GM10266 (cell line): ENCODE measurements at regions not wholly inside any gene's neighbourhood (a gene's known extent, or its start where the extent isn't known, plus 50 kb on each side); places are given as distances from the start of the nearest gene placed in this dataset.

ENCODE experiments used
- DNase-seq: peaks from one replicate; pipeline ENCODE4 v3.0.0; 2012; ENCODE audit errors: extremely low spot score
- TF ChIP-seq, protein P1 (sequence below): IDR thresholded peaks from 2 replicates; pipeline ENCODE4 v1.5.1; 2012; ENCODE audit warnings: mild to moderate bottlenecking, low read depth; ENCODE audit not compliant: control insufficient read depth, insufficient read depth; ENCODE audit errors: missing control alignments

DNA sequence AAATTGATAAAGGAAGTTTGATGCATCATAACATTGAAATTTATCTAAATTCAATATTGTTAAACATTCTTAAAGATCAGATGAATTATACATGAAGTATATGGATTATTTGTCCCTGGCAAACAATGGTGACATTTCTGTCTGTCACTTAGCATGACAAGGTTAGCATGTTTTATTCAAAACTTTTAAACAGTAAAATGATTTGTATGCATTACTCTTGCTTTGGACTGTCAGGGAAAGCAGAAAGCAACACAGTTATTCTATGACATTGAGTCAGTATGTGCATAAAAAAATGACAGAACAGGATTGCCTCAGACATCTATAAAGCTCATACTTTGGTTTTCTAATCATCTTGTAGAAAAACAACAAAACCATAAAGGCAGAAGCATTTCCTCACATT lies 193.7 kb downstream of the IZUMO3 start:
- TF ChIP-seq, protein P1, sequence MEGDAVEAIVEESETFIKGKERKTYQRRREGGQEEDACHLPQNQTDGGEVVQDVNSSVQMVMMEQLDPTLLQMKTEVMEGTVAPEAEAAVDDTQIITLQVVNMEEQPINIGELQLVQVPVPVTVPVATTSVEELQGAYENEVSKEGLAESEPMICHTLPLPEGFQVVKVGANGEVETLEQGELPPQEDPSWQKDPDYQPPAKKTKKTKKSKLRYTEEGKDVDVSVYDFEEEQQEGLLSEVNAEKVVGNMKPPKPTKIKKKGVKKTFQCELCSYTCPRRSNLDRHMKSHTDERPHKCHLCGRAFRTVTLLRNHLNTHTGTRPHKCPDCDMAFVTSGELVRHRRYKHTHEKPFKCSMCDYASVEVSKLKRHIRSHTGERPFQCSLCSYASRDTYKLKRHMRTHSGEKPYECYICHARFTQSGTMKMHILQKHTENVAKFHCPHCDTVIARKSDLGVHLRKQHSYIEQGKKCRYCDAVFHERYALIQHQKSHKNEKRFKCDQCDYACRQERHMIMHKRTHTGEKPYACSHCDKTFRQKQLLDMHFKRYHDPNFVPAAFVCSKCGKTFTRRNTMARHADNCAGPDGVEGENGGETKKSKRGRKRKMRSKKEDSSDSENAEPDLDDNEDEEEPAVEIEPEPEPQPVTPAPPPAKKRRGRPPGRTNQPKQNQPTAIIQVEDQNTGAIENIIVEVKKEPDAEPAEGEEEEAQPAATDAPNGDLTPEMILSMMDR: no peak
- no peak for DNase-seq

DNA sequence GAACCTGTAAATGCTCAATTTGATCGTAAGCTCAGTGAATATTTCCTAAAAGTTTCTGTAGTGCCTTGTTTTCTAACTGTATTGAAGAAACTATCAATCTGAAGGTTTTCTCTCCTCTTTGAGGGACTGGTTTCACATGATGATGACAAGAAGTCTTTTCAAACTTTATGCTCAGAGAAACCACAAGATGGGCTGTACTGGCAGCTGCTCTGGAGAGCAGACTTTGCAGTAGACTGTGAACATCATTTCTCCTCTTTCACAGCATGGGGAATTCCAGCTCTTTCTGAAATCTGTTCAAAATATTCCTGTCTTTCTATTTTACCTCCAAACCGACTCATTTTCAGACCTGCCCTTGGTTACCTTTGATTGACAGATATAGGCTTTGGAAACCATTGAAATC lies 194.4 kb downstream of the IZUMO3 start:
- TF ChIP-seq, protein P1: no peak
- no peak for DNase-seq

DNA sequence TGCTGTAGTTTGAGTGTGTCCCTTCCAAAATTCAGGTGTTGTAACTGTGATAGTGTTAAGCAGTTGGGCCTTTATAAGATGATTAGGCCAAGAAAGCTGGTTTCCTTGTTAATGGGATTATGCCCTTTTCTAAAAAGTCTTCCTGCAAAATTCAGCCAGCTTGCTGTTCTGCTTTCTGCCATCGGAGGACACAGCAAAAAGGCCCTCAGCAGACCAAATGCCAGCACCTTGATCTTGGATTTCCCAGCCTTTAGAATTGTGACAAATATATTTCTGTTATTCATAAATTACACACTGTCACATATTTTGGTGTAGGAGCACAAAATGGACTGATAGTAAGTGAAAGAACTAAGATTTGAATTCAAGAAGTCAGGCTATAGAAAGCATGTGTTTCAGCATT lies 203.2 kb downstream of the IZUMO3 start:
- TF ChIP-seq, protein P1: no peak
- DNase-seq: no peak

DNA sequence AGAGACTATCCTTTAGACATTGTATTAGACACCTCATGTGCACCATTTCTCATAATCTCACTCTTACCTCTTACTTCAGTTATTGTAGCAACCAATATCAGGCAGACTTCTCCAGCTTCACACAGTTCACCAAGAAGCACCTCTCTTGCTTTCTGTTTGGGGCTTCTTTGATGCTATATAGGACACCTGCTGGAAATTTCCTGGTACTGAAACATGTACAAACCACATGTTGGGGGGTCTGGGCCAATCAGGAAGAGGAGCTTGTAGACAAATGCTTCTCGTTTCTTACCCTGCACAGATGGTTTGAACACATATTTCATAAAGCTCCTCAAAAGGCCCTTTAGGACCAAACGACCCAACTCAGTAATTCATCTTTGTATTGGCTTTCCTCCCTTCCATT lies 212.1 kb downstream of the IZUMO3 start:
- TF ChIP-seq, protein P1: no peak
- no peak for DNase-seq

DNA sequence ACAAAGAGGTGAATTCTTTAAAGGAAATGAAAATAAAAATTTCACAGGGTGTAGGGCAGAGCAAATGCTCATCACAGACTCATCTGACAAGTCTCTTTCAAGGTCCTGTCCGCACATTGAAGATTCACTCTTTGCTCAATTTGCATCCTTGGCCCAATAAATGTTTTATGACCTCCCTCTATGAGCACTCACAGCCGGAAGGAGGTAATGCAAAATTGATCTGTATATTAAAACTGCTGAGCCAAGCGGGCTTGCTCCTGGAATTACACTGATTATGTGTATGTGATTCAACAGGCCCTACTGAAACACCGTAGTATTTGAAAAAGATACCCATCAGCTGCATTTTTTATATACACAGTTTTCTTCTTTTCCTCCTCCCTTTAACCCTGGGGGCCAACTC lies 246.8 kb downstream of the IZUMO3 start:
- DNase-seq: no peak
- TF ChIP-seq, protein P1: no peak

DNA sequence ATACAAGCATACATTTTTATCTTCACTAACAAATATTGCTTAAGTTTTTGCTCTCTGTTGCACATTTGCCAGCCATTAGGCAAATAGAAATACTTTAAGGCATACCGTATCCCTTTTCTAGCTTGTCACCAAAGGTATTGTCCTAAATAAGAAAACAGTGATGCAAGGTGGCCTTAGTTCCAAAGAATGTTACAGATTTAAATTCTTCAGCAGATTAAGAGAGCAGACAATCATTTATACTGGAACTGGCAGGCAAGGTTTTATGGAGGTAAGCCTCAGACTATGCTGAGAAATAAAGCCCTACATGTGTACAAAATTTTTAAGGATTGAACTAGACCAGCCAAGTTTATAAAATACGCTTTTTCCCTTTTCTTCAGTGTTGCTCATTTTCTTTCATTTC lies 247.8 kb downstream of the IZUMO3 start:
- no peak for DNase-seq
- TF ChIP-seq, protein P1: no peak

DNA sequence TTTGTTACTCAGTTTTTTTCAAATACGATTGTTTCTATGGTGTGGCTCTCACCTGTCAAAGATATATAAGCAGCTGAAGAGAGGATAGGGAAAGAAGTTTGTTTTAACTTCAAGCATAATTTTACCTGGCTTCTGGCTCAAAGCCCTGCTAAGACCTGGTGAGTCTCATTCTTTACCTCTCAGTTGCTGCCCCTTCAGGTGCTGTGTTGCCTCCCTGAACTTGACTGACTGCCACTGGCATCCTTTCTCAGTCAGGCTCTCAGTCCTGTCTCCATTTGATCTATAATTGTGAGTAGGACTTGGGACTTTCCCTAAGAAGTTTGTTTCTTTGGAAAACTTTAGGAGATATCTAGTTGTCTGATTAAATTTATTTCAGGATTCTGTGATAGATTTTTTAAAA lies 249.6 kb downstream of the IZUMO3 start:
- TF ChIP-seq, protein P1: no peak
- DNase-seq: no peak
